Activated T-cell treated with anti-CD3 and anti-CD28 coated beads, Interleukin-2, amount 50 U/mL, for 1 hour (primary cell): ENCODE measurements at regions not wholly inside any gene's neighbourhood (a gene's known extent, or its start where the extent isn't known, plus 50 kb on each side); places are given as distances from the start of the nearest gene placed in this dataset.

Experiments used
- DNase-seq: peaks from one replicate; pipeline ENCODE4 v3.0.0-alpha.2; 2020

DNA sequence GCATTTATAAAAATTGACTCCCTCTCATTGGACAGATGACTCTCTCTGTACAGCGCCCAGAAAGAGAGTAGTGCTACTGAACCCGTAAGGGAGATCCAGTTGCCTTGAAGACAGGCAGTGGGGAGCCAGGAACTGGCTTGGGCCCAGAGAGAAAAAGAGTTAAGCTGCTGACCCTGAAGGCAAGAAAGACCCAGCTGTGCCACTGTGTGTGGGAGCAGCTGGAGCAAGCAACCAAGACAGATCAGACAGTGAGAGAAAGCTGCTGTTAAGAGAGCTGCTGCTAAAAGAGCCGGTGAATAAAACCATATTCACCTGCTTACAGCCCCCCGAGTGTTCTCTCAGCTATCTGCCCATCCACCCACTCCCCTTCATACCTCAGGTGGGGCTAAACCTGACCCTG is 149.7 kb upstream of the ADAMTS16 start:
- DNase-seq = no peak

DNA sequence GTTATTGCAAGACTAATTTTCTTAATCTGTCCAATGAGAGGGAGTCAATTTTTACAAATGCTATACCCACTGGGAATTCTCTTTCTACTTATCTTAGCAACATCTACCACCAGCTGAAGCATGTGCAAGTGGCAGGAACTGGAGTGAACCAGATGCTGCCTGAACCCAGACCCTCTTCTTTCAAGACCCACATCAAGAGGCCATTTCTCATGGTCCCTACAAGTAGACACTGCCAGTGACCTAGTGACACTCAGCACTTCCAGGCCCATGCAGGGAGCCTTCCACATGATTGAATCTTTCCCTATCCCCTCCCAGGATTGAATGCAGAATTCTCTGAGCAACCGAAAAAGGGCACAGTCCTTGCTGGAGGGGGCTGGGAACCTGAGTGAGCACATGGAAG is 148.2 kb upstream of the ADAMTS16 start:
- no peak for DNase-seq

DNA sequence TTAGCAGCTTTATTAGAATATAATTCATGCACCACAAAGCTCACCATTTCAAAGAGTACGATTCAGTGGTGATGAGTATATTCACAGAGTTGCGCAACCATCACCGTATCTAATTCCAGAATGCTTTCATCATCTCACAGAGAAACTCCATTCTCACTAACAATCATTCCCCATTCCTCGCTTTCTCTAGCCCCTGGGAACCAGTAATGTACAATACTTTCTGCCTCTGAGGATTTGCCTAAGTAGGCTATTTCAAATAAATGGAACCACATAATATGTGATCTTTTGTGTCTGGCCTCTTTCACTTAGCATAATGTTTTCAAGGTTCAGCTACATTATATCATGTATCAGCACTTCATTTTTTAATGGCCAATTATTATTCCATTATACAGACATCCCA is 145.1 kb upstream of the ADAMTS16 start:
- no peak for DNase-seq

DNA sequence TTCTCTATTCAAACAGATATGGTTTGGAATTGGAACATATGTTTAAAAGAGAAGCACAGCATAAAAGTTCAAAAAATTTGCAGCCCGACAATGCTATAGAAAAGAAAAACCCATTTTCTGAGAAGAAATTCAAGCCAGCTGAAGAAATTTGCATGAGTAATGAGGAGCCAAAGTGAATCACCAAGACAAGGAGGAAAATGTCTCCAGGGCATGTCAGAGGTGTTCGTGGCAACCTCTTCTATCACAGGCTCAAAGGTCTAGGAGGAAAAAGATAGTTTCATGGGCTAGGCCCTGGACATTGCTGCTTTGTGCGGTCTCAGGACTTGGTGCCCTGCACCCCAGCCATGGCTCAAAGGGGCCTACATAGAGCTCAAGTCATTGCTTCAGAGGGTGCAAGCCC is 134.8 kb upstream of the ADAMTS16 start:
- no peak for DNase-seq

DNA sequence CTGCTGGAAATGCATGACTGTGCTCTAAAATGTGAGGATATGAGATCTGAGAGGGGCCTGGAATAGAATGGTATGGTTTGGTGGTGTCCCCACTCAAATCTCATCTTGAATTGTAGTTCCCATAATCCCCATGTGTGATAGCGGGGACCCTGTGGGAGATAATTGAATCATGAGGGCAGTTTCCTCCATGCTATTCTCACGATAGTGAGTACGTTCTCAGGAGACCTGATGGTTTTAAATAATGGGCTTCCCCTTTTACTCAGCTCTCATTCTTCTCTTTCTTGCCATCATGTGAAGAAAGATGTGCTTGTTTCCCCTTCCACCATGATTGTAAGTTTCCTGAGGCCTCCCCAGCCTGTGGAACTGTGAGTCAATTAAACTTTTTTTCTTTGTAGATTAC is 133.6 kb upstream of the ADAMTS16 start:
- DNase-seq = no peak

DNA sequence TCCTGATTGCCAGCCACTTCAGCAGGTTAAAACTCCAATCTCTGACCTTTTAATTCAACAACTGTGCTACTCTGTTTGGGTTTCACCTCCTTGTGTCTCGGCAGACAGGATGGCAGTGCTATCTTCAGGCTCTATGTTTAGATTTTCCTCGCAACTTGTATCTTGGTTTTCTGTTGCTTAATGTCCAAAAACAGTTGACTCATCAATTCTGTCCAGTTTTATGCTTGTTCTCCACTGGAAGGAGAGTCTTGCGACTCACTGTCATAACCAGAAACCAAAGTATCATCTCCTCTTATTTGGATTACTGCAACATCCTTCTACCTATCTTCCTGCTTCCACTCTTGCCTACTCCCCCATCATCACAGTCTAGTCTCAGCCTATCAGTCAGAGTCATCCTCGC is 130.9 kb upstream of the ADAMTS16 start:
- no peak for DNase-seq

DNA sequence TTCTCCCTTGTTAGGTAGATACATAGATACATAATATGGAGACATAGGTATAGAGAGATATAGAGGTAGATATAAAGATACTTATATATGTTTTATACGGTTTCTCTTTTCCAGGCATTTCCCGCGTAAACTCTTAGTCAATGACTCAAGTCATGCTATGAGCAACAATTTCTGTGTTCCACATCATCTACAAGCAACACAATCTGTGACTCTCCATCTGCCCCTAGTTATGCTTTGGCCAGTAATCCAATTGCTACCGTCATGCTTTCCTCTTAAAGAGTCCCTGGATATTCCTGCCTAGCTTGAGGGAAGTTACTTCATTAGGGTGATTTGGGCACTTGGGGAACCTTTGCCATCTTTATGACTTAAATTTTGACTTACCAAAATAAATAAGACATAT is 129.0 kb upstream of the ADAMTS16 start:
- DNase-seq = no peak

DNA sequence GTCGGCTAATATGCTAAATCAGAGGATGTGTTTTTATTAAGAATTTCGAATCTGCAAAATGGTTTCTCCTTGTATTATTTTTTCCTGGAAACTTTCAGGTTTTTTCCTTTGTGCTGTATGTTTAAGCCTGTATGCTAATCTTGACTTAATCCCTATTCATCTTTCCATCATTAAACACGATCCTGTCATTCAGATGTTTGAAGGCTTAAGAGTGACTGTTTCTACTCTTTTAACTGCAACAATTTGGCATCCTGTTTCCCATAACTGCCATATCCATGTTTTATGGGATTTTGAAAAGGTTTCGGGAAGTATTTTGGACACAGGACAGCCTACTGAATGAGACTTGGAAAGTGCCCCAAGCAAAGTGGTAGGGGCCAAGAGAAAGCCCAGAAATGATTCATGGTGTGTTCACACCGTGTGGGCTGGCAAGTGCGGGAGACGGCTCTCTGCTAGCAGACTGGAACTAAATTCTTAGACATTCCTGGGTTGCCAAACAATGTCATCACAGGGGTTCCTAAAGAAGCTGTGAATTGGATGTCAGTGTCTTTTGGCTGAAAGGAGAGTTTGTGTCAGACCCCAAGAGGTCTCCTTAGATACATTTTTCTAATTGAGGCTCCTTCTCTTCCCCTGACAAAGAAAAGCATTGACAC is 125.4 kb upstream of the ADAMTS16 start:
- no peak for DNase-seq

DNA sequence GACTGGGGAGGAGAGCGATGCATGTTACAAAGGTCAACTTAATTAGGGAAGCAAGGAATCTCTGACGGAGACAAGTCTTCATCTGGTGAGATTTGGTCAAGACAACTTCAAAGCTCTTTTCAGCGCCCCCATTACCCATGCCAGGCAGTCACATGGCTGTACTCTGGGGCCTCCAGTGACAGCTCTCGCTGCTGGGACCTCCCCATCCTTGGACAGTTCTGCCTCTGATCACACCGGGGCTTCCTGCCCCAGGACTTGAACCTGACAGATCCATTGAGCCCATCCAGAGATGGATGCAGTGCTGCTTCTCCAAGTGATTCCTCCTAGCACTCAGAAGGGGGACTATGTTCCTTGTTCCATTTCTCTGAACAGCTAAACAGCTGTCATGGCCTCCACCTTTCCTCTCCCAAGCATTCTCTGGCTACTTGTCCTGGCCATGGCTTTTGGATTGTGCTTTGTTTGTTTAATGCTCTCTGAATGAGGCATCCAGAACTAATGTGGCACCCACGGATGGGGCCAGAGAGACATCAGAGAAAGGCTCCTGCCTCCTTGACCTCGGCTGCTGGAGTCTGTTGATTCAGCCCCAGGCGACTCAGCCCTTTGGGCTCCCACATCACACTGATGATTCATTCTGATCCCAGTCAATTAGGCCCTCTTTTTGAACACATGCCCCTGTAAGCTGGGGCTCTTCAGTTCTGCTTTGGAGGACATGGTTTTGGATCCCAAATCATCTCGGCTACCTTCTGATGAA is 122.1 kb upstream of the ADAMTS16 start:
- DNase-seq = no peak

DNA sequence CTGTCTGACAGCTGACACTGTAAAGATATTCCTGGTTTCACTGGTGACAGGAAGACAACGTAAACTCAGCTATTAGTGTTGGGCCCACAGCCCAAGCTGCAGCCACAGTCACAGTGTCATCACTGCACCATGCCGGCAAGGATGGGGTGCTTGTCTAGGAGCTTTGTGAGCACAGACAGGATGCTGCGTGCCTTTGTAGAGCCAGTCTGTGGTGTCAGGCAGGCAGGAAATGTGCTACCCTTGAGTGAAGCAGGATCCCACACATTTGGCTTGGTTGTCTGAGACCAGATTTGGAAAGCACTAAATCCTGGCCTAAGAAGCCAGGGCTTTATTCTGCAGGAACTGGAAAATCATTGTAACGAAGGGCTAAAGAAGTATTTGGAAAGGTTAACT is 121.6 kb upstream of the ADAMTS16 start:
- DNase-seq = no peak

DNA sequence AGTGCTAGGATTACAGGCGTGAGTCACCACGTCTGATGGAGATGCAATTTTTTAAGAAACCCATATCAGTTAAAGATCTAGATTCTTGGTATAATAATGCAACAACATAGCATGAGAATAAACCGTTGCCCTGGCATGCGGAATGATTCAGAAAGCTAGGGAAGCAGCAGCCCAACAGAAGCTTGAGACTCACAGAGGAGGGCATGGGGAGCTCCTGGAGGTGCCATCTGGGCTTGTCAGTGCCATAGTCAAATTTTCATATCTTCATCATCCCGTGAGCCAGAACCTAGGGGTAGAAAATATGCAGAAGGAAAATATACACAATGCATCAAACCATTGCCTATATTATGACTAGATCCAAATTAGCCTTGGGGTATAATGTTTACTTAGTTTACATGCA is 118.7 kb upstream of the ADAMTS16 start:
- DNase-seq = no peak

DNA sequence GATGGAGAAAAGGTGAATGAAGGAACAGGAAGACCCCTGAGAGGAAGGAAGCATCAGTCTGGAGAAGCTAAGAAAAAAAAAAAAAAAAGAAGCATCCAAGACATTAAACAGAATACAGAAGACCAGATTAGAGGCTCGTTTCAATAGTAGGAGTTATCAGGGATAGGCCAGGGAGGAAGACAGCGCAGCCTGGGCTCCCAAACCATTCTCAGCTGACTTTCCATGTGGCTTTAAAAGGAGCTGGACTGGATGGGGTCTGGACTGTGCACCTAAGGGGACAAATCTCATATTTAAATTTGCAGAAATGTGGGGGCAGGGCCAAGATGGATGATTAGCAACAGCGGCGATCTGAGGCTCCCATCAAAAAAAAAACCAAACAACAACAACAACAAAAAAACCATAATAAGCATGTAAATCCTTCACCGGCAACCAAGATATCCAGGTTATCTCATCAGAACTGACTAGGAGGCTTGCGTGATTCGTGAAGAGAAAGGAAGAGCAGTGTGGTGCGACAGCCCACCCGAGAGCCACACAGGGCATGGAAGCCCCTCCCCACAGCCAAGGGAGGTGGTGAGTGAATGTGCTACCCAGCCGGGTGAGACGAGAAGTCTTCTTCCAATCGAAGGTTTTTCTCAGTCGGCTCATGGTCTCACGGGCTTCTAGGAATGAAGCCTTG is 114.9 kb upstream of the ADAMTS16 start:
- DNase-seq = no peak

DNA sequence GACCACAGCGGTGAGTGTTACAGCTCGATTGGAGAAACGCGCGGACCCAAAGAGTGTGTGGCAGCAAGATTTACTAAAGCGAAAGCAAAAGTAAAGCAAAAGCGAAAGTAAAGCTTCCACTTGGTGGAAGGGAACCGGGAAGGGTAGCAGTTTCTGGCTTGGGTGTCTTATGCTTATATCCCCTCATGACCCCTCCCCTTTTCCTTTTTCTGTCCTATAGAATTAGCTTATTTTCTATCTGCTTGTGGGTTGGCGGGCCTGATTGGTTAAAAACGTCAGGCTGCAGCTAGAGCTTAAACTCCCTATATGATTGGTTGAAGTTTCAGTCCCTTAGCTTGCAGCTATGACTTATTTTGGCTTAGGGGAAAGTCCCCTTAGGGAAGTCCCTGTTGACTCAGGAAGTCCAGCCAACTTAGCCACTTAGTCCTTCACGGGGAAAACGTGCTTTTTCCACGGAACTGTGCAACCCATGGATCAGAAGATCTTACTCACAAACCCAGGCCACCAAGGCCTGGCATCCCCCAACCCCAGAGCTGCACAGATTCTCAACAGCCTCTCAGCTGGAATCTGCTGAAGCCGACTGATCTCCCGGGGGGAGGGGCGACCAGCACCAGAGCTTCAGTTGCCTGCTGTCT is 114.2 kb upstream of the ADAMTS16 start:
- no peak for DNase-seq

DNA sequence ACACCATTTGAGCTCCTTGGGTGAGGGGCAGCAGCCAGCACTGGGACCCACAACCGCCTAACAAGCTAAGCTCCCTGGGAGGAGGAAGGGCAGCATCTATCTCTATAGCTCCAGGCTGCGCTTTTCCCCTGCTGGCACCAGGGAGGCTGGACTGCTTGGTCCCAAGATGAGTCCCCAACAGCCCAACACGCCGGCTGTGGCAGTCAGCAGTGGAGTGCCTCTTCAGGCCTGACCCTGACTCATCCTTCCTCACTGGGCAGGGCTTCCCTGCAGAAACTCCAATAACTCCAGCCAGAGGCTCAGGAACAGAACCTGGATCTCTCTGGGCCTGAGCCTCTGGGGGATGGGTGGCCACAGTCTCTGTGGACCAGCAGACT is 113.7 kb upstream of the ADAMTS16 start:
- DNase-seq = no peak

DNA sequence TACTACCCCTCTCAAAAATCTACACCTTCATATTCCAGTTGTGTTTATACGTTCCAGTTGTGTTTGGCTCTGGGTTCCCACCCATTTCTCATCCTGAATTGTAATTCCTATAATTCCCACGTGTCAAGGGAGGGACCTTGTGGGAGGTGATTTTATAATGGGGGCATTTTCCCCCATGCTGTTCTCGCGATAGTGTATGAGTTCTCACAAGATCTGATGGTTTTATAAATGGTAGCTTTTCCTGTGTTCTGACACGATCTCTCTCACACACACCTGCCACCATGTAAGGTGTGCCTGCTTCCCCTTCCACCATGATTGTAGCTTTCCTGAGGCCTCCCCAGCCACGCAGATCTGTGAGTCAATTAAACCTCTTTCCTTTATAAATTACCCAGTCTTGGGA is 108.5 kb upstream of the ADAMTS16 start:
- no peak for DNase-seq

DNA sequence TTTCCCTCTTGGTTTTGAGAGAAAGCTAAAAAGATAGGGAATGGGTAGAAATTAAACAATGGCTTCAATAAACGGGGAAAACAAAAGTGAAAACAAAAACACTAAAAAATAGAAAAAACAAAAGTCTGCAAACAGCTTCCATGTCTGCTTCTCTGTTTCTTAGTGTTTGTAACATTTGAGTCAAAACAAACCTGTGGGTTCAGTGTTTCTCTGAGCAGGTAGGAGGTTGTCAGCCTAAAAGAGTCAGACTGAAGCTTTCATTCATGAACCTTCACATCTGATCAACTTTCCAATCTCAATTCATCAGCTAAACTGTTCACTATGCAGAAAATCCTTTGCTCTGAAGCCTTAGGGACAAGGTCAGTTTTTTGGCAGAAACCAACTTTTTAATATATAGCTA is 102.5 kb upstream of the ADAMTS16 start:
- no peak for DNase-seq

DNA sequence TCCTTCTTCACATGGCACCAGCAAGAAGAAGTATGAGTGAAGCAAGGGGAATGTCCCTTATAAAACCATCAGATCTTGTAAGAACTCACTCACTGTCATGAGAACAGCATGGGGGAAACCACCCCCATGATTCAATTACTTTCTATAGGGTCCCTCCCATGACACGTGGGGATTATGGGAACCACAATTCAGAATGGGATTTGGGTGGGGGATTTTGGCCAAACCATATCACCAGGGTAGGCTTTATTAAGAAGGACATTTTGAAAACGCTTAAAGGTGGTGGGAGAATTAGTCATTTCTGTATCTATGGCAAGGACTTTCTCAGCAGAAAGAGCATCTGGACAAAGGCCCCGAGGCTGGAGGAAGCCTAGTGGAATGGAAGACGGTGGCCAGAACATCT is 100.2 kb upstream of the ADAMTS16 start:
- DNase-seq = no peak

DNA sequence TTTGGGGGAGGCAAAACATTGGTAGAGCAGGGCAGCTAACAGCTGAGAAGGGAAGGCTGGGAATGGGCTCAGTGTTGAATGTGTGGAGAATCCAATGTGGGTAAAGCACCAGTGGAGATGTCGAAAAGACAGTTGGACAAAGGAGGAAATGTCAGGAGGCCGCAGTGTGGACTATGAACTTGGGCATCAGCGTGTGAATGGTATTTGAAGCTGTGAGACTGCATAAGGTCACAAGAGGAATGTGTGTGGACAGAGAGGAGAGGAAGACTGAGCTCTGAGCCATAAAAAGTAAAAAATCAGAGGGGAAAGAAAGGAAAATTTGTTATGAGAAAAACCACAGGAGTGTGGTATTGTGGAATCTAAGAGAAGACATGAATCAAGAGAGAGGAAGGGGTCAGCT is 99.4 kb upstream of the ADAMTS16 start:
- no peak for DNase-seq

DNA sequence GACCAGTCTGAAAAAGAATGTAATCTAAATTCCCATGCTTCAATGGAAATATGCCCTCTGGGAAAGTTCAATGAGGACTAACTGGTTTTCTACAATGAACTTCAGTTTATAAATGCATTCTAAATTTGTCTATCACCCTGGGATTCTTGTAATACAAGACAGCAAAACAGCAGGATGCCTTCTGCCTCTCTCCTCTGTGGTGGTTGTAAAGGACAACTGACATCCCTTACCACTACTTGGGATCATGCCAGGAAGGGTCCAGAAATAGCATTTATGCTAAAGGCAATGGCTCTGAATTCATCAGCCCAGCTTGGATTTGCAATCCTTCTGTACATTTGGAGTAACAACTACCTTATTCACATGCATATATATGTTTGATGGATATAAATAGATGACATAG is 97.3 kb upstream of the ADAMTS16 start:
- DNase-seq = no peak

DNA sequence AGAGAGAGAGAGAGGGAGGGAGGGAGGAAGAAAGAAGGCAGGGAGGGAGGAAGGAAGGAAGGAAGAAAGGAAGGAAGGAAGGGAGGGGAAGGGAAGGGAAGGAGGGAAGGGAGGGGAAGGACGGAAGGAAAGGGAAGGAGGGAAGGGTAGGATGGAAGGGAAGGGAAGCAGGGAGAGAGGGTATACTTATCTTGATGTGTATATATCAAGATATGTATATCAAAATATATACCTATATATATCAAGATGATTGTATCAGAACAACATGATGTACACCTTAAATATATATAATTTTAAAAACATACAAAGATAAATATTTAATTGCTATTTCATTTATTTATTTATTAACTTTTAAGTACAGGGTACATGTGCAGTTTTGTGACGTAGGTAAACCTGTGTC is 96.8 kb upstream of the ADAMTS16 start:
- no peak for DNase-seq

DNA sequence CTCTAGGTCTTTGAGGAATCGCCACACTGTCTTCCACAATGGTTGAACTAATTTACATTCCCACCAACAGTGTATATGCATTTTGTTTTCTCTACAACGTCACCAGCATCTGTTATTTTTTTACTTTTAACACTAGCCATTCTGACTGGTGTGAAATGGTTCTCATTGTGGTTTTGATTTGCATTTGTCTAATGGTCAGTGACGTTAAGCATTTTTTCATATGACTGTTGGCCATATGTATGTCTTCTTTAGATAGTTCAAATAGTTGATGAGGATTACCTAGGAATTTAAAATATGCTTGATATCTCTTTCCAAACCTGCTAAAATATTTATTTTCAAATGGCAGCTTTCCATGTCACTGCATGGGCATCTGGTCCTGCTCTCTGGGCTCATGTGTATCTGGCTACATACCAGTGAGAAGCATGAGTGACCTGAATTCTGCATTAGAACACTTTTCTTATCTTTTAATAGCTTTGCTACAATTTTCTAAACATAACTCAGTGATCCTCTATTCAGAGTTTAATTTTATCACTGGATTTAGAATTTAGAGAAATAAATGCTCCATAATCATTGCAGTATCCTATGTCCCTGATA is 95.8 kb upstream of the ADAMTS16 start:
- no peak for DNase-seq

DNA sequence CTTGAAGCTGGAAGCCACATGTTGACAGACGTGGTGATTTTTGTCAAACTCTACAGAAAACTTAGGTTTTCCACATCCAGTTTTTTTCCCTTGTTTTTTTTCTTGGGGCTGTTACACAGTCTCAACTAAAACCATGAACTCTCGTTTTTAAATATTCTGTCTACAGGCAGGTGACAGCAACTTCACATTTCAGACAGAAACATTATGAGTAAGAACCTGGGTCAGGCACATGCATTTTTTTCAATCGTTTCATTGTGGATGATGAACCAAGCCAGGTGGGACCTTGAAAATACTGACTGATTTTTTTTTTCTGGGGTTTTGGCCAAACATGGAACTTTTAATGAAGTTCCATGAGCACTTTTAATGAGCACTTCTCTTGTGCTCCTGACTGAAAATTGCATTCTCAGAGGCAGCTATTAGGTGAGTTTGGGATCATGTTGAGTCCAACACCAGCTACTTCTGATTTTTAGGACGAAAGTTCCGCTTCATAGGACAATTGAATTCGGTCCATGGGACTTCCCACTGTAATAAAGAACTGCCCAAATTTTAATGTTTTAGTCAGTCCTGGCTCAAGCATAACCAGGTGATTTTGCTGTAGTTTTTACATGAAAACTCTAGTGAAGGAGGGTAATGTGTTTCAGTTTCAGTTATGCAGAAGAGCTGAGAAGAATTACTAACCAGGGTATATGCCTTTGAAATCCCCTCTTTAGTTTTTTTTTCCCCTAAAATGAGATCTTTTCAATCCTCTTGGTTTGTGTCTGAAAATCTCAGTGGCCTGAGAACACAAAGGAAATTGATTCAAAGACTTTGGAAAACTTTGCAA is 93.2 kb upstream of the ADAMTS16 start:
- DNase-seq = no peak

DNA sequence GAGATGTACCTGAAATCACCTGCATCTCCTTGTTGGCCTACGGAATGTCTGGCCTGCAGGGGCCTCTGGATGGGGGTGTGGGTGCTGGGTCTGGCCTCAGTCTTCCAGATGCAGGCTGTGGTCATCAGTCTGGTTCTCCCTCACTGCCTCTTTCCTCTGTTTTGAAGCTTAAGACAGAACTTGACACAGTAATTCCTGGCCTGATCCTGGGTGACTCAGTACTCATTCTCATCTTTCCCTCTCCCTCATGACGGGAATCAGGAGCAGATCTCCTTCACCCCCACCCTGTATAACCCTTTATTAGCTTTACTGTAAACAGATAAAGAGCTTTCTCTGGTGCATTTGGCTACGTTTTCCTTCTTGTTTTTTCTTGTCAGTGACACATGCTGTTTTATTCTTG is 89.3 kb upstream of the ADAMTS16 start:
- no peak for DNase-seq
